ENCODE measurements at regions not wholly inside any gene's neighbourhood (a gene's known extent, or its start where the extent isn't known, plus 50 kb on each side); places are given as distances from the start of the nearest gene placed in this dataset.

GRCh38 chr4:20590849-20591248, 109.4 kb upstream of the PACRGL start:
- TF ChIP-seq, protein P1, sequence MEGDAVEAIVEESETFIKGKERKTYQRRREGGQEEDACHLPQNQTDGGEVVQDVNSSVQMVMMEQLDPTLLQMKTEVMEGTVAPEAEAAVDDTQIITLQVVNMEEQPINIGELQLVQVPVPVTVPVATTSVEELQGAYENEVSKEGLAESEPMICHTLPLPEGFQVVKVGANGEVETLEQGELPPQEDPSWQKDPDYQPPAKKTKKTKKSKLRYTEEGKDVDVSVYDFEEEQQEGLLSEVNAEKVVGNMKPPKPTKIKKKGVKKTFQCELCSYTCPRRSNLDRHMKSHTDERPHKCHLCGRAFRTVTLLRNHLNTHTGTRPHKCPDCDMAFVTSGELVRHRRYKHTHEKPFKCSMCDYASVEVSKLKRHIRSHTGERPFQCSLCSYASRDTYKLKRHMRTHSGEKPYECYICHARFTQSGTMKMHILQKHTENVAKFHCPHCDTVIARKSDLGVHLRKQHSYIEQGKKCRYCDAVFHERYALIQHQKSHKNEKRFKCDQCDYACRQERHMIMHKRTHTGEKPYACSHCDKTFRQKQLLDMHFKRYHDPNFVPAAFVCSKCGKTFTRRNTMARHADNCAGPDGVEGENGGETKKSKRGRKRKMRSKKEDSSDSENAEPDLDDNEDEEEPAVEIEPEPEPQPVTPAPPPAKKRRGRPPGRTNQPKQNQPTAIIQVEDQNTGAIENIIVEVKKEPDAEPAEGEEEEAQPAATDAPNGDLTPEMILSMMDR (IDR thresholded peaks at IDR 0.05): no peak
- no peak for TF ChIP-seq POLR2A (IDR thresholded peaks at IDR 0.05)
